ENCODE measurements at regions not wholly inside any gene's neighbourhood (a gene's known extent, or its start where the extent isn't known, plus 50 kb on each side); places are given as distances from the start of the nearest gene placed in this dataset.

DNA sequence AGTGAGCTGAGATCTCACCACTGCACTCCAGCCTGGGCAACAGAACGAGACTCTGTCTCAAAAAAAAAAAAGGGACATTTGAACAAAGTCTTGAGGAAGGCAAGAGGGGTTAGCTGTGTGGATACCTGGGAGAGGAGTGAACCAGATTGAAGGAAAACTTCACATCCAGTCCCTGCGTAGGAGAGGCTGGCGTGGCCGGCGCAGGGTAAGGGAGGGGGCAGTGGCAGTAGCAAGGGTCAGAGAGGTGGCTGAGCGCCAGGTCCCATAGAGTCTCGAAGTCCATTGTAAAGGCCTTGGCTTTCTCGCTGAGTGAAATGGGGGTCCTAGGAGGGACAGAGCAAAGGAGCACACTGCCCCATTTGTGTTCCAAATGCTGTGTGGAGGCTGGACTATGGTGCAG is 171.8 kb upstream of the WSCD1 start:
- H3K27me3 ChIP-seq (ENCODE audit: low read depth, low read length) = no peaks in the 10 kb centered on the region
- no peaks in the 10 kb centered on the region for H4K20me1 ChIP-seq (ENCODE audit: insufficient read depth, low read length)
- no peaks in the 10 kb centered on the region for H3K36me3 ChIP-seq (replicated peaks; ENCODE audit: low read depth, low read length)
- H3K4me1 ChIP-seq (ENCODE audit: low read length) = no peaks in the 10 kb centered on the region
- H3K9me3 ChIP-seq (ENCODE audit: insufficient read depth, low read length) = no peaks in the 10 kb centered on the region
- no peak overlapping the region for H2AFZ ChIP-seq (ENCODE audit: low read depth, low read length)
- H3K9ac ChIP-seq (ENCODE audit: low read length) = no peak overlapping the region
- no peaks in the 10 kb centered on the region for H3K79me2 ChIP-seq (ENCODE audit: low read length)
- no peak overlapping the region for H3K4me2 ChIP-seq (ENCODE audit: low read length)
- no peak overlapping the region for H3K27ac ChIP-seq (ENCODE audit: low read length)
- TF ChIP-seq EZH2phosphoT487 (IDR thresholded peaks at IDR 0.05; ENCODE audit: low read depth) = no peak
- TF ChIP-seq CTCF (IDR thresholded peaks at IDR 0.05; ENCODE audit: low read depth, low read length) = no peak
- no peak overlapping the region for H3K4me3 ChIP-seq (ENCODE audit: low read length)

DNA sequence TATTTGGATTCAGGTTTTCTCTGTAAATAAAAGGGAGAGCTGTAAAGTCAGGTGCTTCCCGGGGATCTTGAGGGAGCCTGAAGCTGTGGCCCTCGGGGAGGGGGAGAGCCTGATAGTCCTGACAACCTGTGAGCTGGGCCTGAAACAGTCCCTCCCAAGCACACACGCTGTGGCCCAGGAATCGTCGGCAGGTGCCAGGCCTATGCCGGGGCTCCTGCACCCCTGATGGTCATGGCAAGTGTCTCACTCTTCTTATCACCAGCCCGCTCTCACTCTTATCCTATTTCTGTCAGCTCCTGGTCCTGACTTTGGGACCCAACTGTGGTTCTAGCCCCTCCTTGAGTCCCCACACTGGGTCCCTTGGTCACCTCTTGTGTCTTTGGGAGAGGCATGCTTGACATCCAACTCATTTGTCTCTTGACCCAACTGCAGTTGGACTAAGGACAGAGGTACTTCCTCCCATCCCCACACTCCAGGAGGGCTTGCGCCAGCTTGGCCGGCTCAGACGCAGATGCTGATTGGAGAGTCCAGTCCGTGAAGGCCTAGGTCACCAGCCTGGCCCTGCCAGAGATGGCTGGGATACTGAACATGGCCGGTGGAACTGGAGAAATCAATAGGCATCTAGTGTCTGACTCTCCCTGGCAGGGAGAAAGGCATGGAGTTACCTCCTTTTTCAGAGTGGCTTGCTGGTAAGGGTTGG is 170.5 kb upstream of the WSCD1 start:
- no peak overlapping the region for H3K4me2 ChIP-seq (ENCODE audit: low read length)

DNA sequence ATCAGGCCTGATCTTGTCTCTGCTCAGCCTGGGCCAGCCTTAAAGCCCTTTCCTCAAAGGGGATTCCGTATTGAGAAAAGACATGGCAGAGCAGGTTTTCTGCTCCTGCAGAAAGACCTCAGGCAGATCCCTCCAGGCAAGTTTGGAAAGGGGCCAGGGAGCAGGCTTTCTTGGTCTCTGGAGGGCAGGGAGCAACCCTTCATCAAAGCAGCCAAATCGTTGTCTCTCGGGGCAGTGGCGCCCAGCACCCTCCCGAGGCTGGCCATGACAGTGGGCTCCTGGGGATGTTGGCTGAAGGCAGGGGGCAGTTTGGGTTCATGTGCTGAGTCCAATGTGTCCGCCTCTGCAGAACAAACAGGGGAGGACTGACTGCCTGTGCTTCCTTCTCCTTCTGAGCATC is 168.4 kb upstream of the WSCD1 start:
- Histone ChIP-seq H2AFZ (ENCODE audit: low read depth, low read length) (no peak overlapping the region), H3K36me3 (replicated peaks; ENCODE audit: low read depth, low read length) (no peaks in the 10 kb centered on the region), H3K4me3 (ENCODE audit: low read length) (no peak overlapping the region), H3K27ac (ENCODE audit: low read length) (no peak overlapping the region), H3K79me2 (ENCODE audit: low read length) (no peaks in the 10 kb centered on the region), H3K9ac (ENCODE audit: low read length) (no peak overlapping the region), H3K4me1 (ENCODE audit: low read length) (no peaks in the 10 kb centered on the region), H3K4me2 (ENCODE audit: low read length) (no peak overlapping the region), H4K20me1 (ENCODE audit: insufficient read depth, low read length) (no peaks in the 10 kb centered on the region), H3K9me3 (ENCODE audit: insufficient read depth, low read length) (no peaks in the 10 kb centered on the region), H3K27me3 (ENCODE audit: low read depth, low read length) (no peaks in the 10 kb centered on the region)
- TF ChIP-seq CTCF (IDR thresholded peaks at IDR 0.05; ENCODE audit: low read depth, low read length) = no peak
- TF ChIP-seq EZH2phosphoT487 (IDR thresholded peaks at IDR 0.05; ENCODE audit: low read depth) = no peak

More for the DNA sequence above, 170.5 kb upstream of the WSCD1 start:
- H3K36me3 ChIP-seq (replicated peaks; ENCODE audit: low read depth, low read length) = no peaks in the 10 kb centered on the region
- no peak overlapping the region for H3K9ac ChIP-seq (ENCODE audit: low read length)
- TF ChIP-seq CTCF (IDR thresholded peaks at IDR 0.05; ENCODE audit: low read depth, low read length) = no peak
- no peak for TF ChIP-seq EZH2phosphoT487 (IDR thresholded peaks at IDR 0.05; ENCODE audit: low read depth)
- H2AFZ ChIP-seq (ENCODE audit: low read depth, low read length) = no peak overlapping the region
- no peaks in the 10 kb centered on the region for H3K4me1 ChIP-seq (ENCODE audit: low read length)
- H3K27me3 ChIP-seq (ENCODE audit: low read depth, low read length) = no peaks in the 10 kb centered on the region
- H4K20me1 ChIP-seq (ENCODE audit: insufficient read depth, low read length) = no peaks in the 10 kb centered on the region
- no peaks in the 10 kb centered on the region for H3K79me2 ChIP-seq (ENCODE audit: low read length)
- H3K4me3 ChIP-seq (ENCODE audit: low read length) = no peak overlapping the region
- no peak overlapping the region for H3K27ac ChIP-seq (ENCODE audit: low read length)
- no peaks in the 10 kb centered on the region for H3K9me3 ChIP-seq (ENCODE audit: insufficient read depth, low read length)

- TF ChIP-seq CTCF (IDR thresholded peaks at IDR 0.05; ENCODE audit: low read depth, low read length) (no peak), EZH2phosphoT487 (IDR thresholded peaks at IDR 0.05; ENCODE audit: low read depth) (no peak)
- Histone ChIP-seq H3K4me1 (ENCODE audit: low read length) (no peaks in the 10 kb centered on the region), H3K9me3 (ENCODE audit: insufficient read depth, low read length) (no peaks in the 10 kb centered on the region), H3K4me3 (ENCODE audit: low read length) (no peak overlapping the region), H3K79me2 (ENCODE audit: low read length) (no peaks in the 10 kb centered on the region), H3K9ac (ENCODE audit: low read length) (no peak overlapping the region), H3K4me2 (ENCODE audit: low read length) (no peak overlapping the region), H3K27me3 (ENCODE audit: low read depth, low read length) (no peaks in the 10 kb centered on the region), H3K36me3 (replicated peaks; ENCODE audit: low read depth, low read length) (no peaks in the 10 kb centered on the region), H3K27ac (ENCODE audit: low read length) (no peak overlapping the region), H2AFZ (ENCODE audit: low read depth, low read length) (no peak overlapping the region), H4K20me1 (ENCODE audit: insufficient read depth, low read length) (no peaks in the 10 kb centered on the region)
Observed at GRCh38 chr17:5902181-5903140, 167.7 kb upstream of the WSCD1 start.
